Prostate gland (tissue), 2 donors: ENCODE measurements at regions not wholly inside any gene's neighbourhood (a gene's known extent, or its start where the extent isn't known, plus 50 kb on each side); places are given as distances from the start of the nearest gene placed in this dataset.

Source experiments
- DNase-seq: peaks from one replicate; pipeline ENCODE4 v3.0.0-alpha.2; 2019; ENCODE audit warnings: low spot score
- H3K27ac ChIP-seq, 2 donors: fragments of 200-600 bp; sonication (generic); 2 replicates each; pipeline ENCODE4 v1.5.1; 2017 to 2019
- H3K27me3 ChIP-seq: fragments of 200-600 bp; sonication (generic); replicated peaks from 2 replicates; pipeline ENCODE4 v1.5.1; 2019; ENCODE audit not compliant: insufficient read depth
- H3K36me3 ChIP-seq, 2 donors: fragments of 200-600 bp; sonication (generic); 1 replicate in 1 of 2; 2 replicates in 1 of 2; pipeline versions ENCODE4 v1.5.1 to v1.8.1; 2017 to 2019
- H3K4me1 ChIP-seq: fragments of 200-600 bp; sonication (generic); replicated peaks from 2 replicates; pipeline ENCODE4 v1.5.1; 2019
- H3K4me3 ChIP-seq, 2 donors: fragments of 200-600 bp; sonication (generic); 2 replicates each; pipeline ENCODE4 v1.5.1; 2017 to 2019
- H3K9me3 ChIP-seq: fragments of 200-600 bp; sonication (generic); 2 replicates; pipeline ENCODE4 v1.5.1; 2017
- CTCF ChIP-seq, 4 experiments: fragments of 200-600 bp in 2 of 4; fragments of 450-650 bp in 2 of 4; sonication (generic) in 2 of 4; IDR thresholded peaks; 1 replicate in 3 of 4; 2 replicates in 1 of 4; pipeline ENCODE4 v1.5.1; 2016 to 2019; ENCODE audit warnings: antibody characterized with exemption in 4 of 4, mild to moderate bottlenecking in 2 of 4, moderate library complexity in 2 of 4
- POLR2A ChIP-seq: fragments of 450-650 bp; IDR thresholded peaks from one replicate; pipeline ENCODE4 v1.6.1; 2016; ENCODE audit warnings: antibody characterized with exemption, mild to moderate bottlenecking
- POLR2AphosphoS5 ChIP-seq: sonication (generic); formaldehyde crosslinking; IDR thresholded peaks from one replicate; pipeline ENCODE4 v1.6.1; 2017; ENCODE audit warnings: antibody characterized with exemption
- whole genome bisulfite sequencing: methylation state at CpG from one replicate; pipeline ENCODE4 v1.1.5; 2018; 5-methylcytosine and 5-hydroxymethylcytosine counted together
- intact Hi-C: fragments of 100-400 bp; cut with DNase I; formaldehyde crosslinking; loops from one replicate; pipeline ENCODE4 v1.14.2; 2022

- TF ChIP-seq CTCF (IDR thresholded peaks at IDR 0.05) (no peak), POLR2A (no peak), POLR2AphosphoS5 (no peak)
Observed at GRCh38 chr3:72343078-72343477, 505.2 kb downstream of the SHQ1 start.

GRCh38 chr3:72342450-72342849 is 505.8 kb downstream of the SHQ1 start:
- Histone ChIP-seq H3K27ac (no peak overlapping the region), H3K4me3 (no peak overlapping the region), H3K9me3 (no peaks in the 10 kb centered on the region), H3K36me3 (no peaks in the 10 kb centered on the region), H3K27me3 (no peaks in the 10 kb centered on the region), H3K4me1 (peaks cover 15% of the 10 kb centered on the region)
- no peak for DNase-seq
- intact Hi-C loops, result loop anchor here (10.0 kb wide), 1 partner anchor 102 kb away; the partner anchor contains the start of gene RYBP
- TF ChIP-seq POLR2AphosphoS5 (no peak), POLR2A (no peak), CTCF (IDR thresholded peaks at IDR 0.05) (no peak)
- WGBS, result 96% methylated on average over 10 of the region's 10 CpGs

More at GRCh38 chr3:72343078-72343477, 505.2 kb downstream of the SHQ1 start:
- Histone ChIP-seq H3K27ac (no peak overlapping the region), H3K27me3 (no peaks in the 10 kb centered on the region), H3K4me1 (peaks cover 18% of the 10 kb centered on the region), H3K9me3 (no peaks in the 10 kb centered on the region), H3K36me3 (no peaks in the 10 kb centered on the region), H3K4me3 (no peak overlapping the region)
- no peak for DNase-seq
- WGBS, result 23% methylated on average over 3 of the region's 3 CpGs
- intact Hi-C loops, result loop anchor here (10.0 kb wide), 1 partner anchor 102 kb away; the partner anchor contains the start of gene RYBP

GRCh38 chr3:72341920-72342319 is 506.3 kb downstream of the SHQ1 start:
- intact Hi-C loops, result loop anchor here (10.0 kb wide), 1 partner anchor 103 kb away; the partner anchor contains the start of gene RYBP

GRCh38 chr3:72341380-72341770 is 506.9 kb downstream of the SHQ1 start:
- DNase-seq, result no peak
- intact Hi-C loops, result loop anchor here (10.0 kb wide), 1 partner anchor 103 kb away; the partner anchor contains the start of gene RYBP
- Histone ChIP-seq H3K4me3 (no peak overlapping the region), H3K4me1 (peaks cover 17% of the 10 kb centered on the region), H3K27ac (no peak overlapping the region), H3K36me3 (no peaks in the 10 kb centered on the region), H3K9me3 (no peaks in the 10 kb centered on the region), H3K27me3 (no peaks in the 10 kb centered on the region)
- TF ChIP-seq POLR2AphosphoS5 (no peak), CTCF (IDR thresholded peaks at IDR 0.05) (no peak), POLR2A (no peak)
- WGBS, result 97% methylated on average over 5 of the region's 5 CpGs

More at GRCh38 chr3:72341920-72342319, 506.3 kb downstream of the SHQ1 start:
- Histone ChIP-seq H3K9me3 (no peaks in the 10 kb centered on the region), H3K4me1 (peaks cover 14% of the 10 kb centered on the region), H3K4me3 (no peak overlapping the region), H3K27ac (no peak overlapping the region), H3K27me3 (no peaks in the 10 kb centered on the region), H3K36me3 (no peaks in the 10 kb centered on the region)
- no peak for DNase-seq
- TF ChIP-seq CTCF (IDR thresholded peaks at IDR 0.05), result no peak
- no peak for TF ChIP-seq POLR2AphosphoS5
- no peak for TF ChIP-seq POLR2A
- WGBS, result 34% methylated on average over 2 of the region's 2 CpGs
